GM12875 (cell line): ENCODE measurements at regions not wholly inside any gene's neighbourhood (a gene's known extent, or its start where the extent isn't known, plus 50 kb on each side); places are given as distances from the start of the nearest gene placed in this dataset.

ENCODE experiments used
- H3K4me3 ChIP-seq: one replicate; pipeline ENCODE4 v1.5.1; 2011; ENCODE audit warnings: low read depth, low read length, control low read depth
- CTCF ChIP-seq: IDR thresholded peaks from 2 replicates; pipeline ENCODE4 v1.5.1; 2011; ENCODE audit warnings: low read depth, mild to moderate bottlenecking, control low read depth, inconsistent platforms, low read length, moderate library complexity, borderline replicate concordance; ENCODE audit not compliant: insufficient read depth

- H3K4me3 ChIP-seq, result no peak overlapping the region
- TF ChIP-seq CTCF, result no peak
Observed at GRCh38 chr5:68540798-68541590, 325.4 kb downstream of the PIK3R1 start.

- no peak for TF ChIP-seq CTCF
- no peak overlapping the region for H3K4me3 ChIP-seq
Observed at GRCh38 chr5:68542207-68542606, 326.7 kb downstream of the PIK3R1 start.

GRCh38 chr5:68543212-68543611, 327.7 kb downstream of the PIK3R1 start:
- no peak for TF ChIP-seq CTCF

GRCh38 chr5:68544091-68544647, 328.6 kb downstream of the PIK3R1 start:
- no peak for TF ChIP-seq CTCF
- no peak overlapping the region for H3K4me3 ChIP-seq

More at GRCh38 chr5:68543212-68543611, 327.7 kb downstream of the PIK3R1 start:
- H3K4me3 ChIP-seq, result no peak overlapping the region

- H3K4me3 ChIP-seq, result no peak overlapping the region
- no peak for TF ChIP-seq CTCF
Observed at GRCh38 chr5:68544648-68545552, 329.3 kb downstream of the PIK3R1 start.

- H3K4me3 ChIP-seq, result no peak overlapping the region
- no peak for TF ChIP-seq CTCF
Observed at GRCh38 chr5:68545636-68546295, 330.2 kb downstream of the PIK3R1 start.
